Gastrocnemius medialis (tissue), 4 donors: ENCODE measurements at regions not wholly inside any gene's neighbourhood (a gene's known extent, or its start where the extent isn't known, plus 50 kb on each side); places are given as distances from the start of the nearest gene placed in this dataset.
"Not testable (repeated sequence)": the region's sequence is repeated elsewhere in the genome, so short reads cannot be mapped to it uniquely, and the experiment has no call there.

ENCODE experiments used
- ATAC-seq, 2 donors: fragments of 150-250 bp; one replicate each; pipeline ENCODE4 v1.9.1; 2016
- DNase-seq, 2 donors: peaks; one replicate each; pipeline ENCODE4 v3.0.0-alpha.2; 2019
- H3K27ac ChIP-seq, 4 donors: fragments of 200-600 bp; sonication (generic); 1 replicate in 1 of 4; 2 replicates in 3 of 4; pipeline ENCODE4 v1.5.1; 2016 to 2018; ENCODE audit warnings: mild to moderate bottlenecking in 2 of 4, moderate library complexity in 1 of 4
- H3K27me3 ChIP-seq, 3 donors: fragments of 200-600 bp; sonication (generic) in 2 of 3; 1 replicate in 1 of 3; 2 replicates in 2 of 3; pipeline versions ENCODE4 v1.5.1 to v1.6.0; 2016 to 2019; ENCODE audit warnings: mild to moderate bottlenecking in 1 of 3, moderate library complexity in 1 of 3
- H3K36me3 ChIP-seq, 2 donors: fragments of 200-600 bp; sonication (generic) in 1 of 2; one replicate each; pipeline ENCODE4 v1.5.1; 2017 to 2018
- H3K4me1 ChIP-seq, 2 donors: fragments of 200-600 bp; sonication (generic) in 1 of 2; one replicate each; pipeline ENCODE4 v1.5.1; 2016 to 2017; ENCODE audit warnings: mild to moderate bottlenecking in 2 of 2
- H3K4me3 ChIP-seq, 4 donors: fragments of 200-600 bp; sonication (generic) in 3 of 4; 1 replicate in 1 of 4; 2 replicates in 3 of 4; pipeline ENCODE4 v1.5.1; 2016 to 2019; ENCODE audit warnings: mild to moderate bottlenecking in 2 of 4
- H3K9me3 ChIP-seq, 3 donors: fragments of 200-600 bp; sonication (generic) in 2 of 3; 1 replicate in 1 of 3; 2 replicates in 2 of 3; pipeline ENCODE4 v1.5.1; 2016 to 2019
- CTCF ChIP-seq, 5 experiments: fragments of 450-650 bp in 3 of 5; fragments of 200-600 bp in 2 of 5; sonication (generic) in 2 of 5; IDR thresholded peaks in 4 of 5; conservative IDR thresholded peaks in 1 of 5; 1 replicate in 4 of 5; 2 replicates in 1 of 5; pipeline ENCODE4 v1.5.1; 2016 to 2019; ENCODE audit warnings: antibody characterized with exemption in 5 of 5, mild to moderate bottlenecking in 3 of 5, moderate library complexity in 3 of 5
- POLR2A ChIP-seq, 2 donors: fragments of 450-650 bp; IDR thresholded peaks; one replicate each; pipeline ENCODE4 v1.6.1; 2017; ENCODE audit warnings: antibody characterized with exemption in 2 of 2, mild to moderate bottlenecking in 2 of 2, moderate library complexity in 2 of 2
- in situ Hi-C, 4 donors: fragments of 200-750 bp; cut with MboI; loops; one replicate each; pipeline versions ENCODE4 v1.15.0 to v1.8.0; 2017; ENCODE audit warnings: low sequenced_read_pairs in 4 of 4
- intact Hi-C: fragments of 100-400 bp; cut with DNase I; formaldehyde crosslinking; loops from one replicate; pipeline ENCODE4 v1.15.1; 2023; ENCODE audit warnings: low total_unique reads

GRCh38 chr4:189001971-189002450, 862.8 kb downstream of the TRIML1 start:
- Histone ChIP-seq H3K36me3 (no peaks in the 10 kb centered on the region), H3K4me1 (no peaks in the 10 kb centered on the region), H3K27ac (no peak overlapping the region), H3K27me3 (no peaks in the 10 kb centered on the region), H3K9me3 (no peaks in the 10 kb centered on the region), H3K4me3 (no peak overlapping the region)
- ATAC-seq (no peak), DNase-seq (no peak)
- TF ChIP-seq POLR2A (IDR thresholded peaks at IDR 0.05): no peak
- no peak for TF ChIP-seq CTCF (IDR thresholded peaks at IDR 0.05 in 4 of 5, conservative IDR thresholded peaks at IDR 0.05 in 1 of 5)
- intact Hi-C loops: no loop called here
- in situ Hi-C loops: no loop called here

DNA sequence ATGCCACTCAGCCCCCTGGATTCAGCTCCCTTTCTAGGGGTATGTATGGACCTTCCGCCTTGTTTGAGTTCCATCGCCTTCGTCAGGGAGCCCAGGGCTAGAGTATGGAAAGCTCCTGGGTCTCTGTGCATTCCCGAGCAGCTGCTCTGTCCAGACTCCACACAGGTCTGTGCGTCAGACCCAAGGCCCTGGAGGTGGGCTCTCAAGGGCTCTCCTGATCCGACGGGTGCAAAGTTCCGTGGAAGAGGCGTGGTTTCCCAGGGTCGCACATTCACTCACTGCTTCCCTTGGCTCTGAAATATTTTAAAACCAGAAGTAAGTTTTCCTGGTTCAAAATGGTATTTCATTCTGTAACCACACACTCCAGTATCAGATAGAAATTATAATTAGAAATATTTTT, 863.2 kb downstream of the TRIML1 start:
- H3K4me3 ChIP-seq: no peak overlapping the region
- H3K36me3 ChIP-seq: no peaks in the 10 kb centered on the region
- in situ Hi-C loops: no loop called here
- ATAC-seq (no peak), DNase-seq (no peak)
- TF ChIP-seq CTCF (IDR thresholded peaks at IDR 0.05 in 4 of 5, conservative IDR thresholded peaks at IDR 0.05 in 1 of 5) (no peak), POLR2A (IDR thresholded peaks at IDR 0.05) (no peak)
- no peaks in the 10 kb centered on the region for H3K27me3 ChIP-seq
- no peaks in the 10 kb centered on the region for H3K9me3 ChIP-seq
- no peaks in the 10 kb centered on the region for H3K4me1 ChIP-seq
- no peak overlapping the region for H3K27ac ChIP-seq
- intact Hi-C loops: no loop called here

DNA sequence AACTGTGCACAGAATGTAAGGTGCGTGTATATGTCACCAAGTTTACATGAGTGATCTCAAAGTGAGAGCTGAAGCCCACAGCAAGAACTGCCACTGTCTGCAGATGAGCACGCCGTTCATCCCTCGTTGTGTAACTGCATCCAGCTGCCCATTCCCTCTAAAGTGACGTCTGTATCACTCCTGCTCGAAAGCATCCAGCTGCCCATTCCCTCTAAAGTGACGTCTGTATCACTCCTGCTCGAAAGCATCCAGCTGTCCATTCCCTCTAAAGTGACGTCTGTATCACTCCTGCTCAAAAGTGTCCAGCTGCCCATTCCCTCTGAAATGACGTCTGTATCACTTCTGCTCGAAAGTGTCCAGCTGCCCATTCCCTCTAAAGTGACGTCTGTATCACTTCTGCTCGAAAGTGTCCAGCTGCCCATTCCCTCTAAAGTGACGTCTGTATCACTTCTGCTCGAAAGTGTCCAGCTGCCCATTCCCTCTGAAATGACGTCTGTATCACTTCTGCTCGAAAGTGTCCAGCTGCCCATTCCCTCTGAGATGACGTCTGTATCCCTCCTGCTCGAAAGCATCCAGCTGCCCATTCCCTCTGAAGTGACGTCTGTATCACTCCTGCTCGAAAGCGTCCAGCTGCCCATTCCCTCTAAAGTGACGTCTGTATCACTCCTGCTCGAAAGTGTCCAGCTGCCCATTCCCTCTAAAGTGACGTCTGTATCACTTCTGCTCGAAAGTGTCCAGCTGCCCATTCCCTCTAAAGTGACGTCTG, 871.4 kb downstream of the TRIML1 start:
- H3K36me3 ChIP-seq, in situ Hi-C loops, intact Hi-C loops, H3K27me3 ChIP-seq, H3K9me3 ChIP-seq, ATAC-seq, H3K27ac ChIP-seq, H3K4me1 ChIP-seq, H3K4me3 ChIP-seq, DNase-seq: not testable (repeated sequence)

GRCh38 chr4:189021831-189022230, 882.6 kb downstream of the TRIML1 start:
- TF ChIP-seq POLR2A (IDR thresholded peaks at IDR 0.05) (no peak), CTCF (IDR thresholded peaks at IDR 0.05 in 4 of 5, conservative IDR thresholded peaks at IDR 0.05 in 1 of 5) (no peak)
- no peaks in the 10 kb centered on the region for H3K36me3 ChIP-seq
- in situ Hi-C loops: no loop called here
- H3K9me3 ChIP-seq: no peaks in the 10 kb centered on the region
- no peak overlapping the region for H3K4me3 ChIP-seq
- DNase-seq (no peak), ATAC-seq (no peak)
- no peak overlapping the region for H3K27ac ChIP-seq
- no peaks in the 10 kb centered on the region for H3K4me1 ChIP-seq
- intact Hi-C loops: no loop called here
- H3K27me3 ChIP-seq: no peaks in the 10 kb centered on the region

GRCh38 chr4:189022440-189023035, 883.3 kb downstream of the TRIML1 start:
- ATAC-seq (no peak), DNase-seq (no peak)
- H3K36me3 ChIP-seq: no peaks in the 10 kb centered on the region
- H3K9me3 ChIP-seq: no peaks in the 10 kb centered on the region
- H3K4me3 ChIP-seq: no peak overlapping the region
- intact Hi-C loops (no loop called here), in situ Hi-C loops (no loop called here)
- TF ChIP-seq CTCF (IDR thresholded peaks at IDR 0.05 in 4 of 5, conservative IDR thresholded peaks at IDR 0.05 in 1 of 5) (no peak), POLR2A (IDR thresholded peaks at IDR 0.05) (no peak)
- no peak overlapping the region for H3K27ac ChIP-seq
- no peaks in the 10 kb centered on the region for H3K4me1 ChIP-seq
- H3K27me3 ChIP-seq: no peaks in the 10 kb centered on the region
